GM23338 (cell line): ENCODE measurements at regions not wholly inside any gene's neighbourhood (a gene's known extent, or its start where the extent isn't known, plus 50 kb on each side); places are given as distances from the start of the nearest gene placed in this dataset.

Experiments
- CTCF ChIP-seq, 2 experiments: fragments of 200-600 bp in 1 of 2; sonication (generic) in 1 of 2; conservative IDR thresholded peaks; 2 replicates each; pipeline versions ENCODE4 v1.5.1 to v1.6.1; 2016 to 2017; ENCODE audit warnings: antibody characterized with exemption in 2 of 2, low read depth in 2 of 2, mild to moderate bottlenecking in 2 of 2, moderate library complexity in 1 of 2
- EZH2 ChIP-seq: fragments of 200-600 bp; sonication (generic); IDR thresholded peaks from one replicate; pipeline ENCODE4 v1.8.0; 2017; ENCODE audit warnings: antibody characterized with exemption, mild to moderate bottlenecking, low read depth; ENCODE audit not compliant: unreplicated experiment
- REST ChIP-seq: IDR thresholded peaks from one replicate; pipeline ENCODE4 v1.6.1; 2018; ENCODE audit warnings: antibody characterized with exemption; ENCODE audit not compliant: unreplicated experiment
- STAT1 ChIP-seq: IDR thresholded peaks from one replicate; pipeline ENCODE4 v1.6.1; 2016; ENCODE audit warnings: antibody characterized with exemption; ENCODE audit not compliant: unreplicated experiment

- no peak for TF ChIP-seq REST
- no peak for TF ChIP-seq CTCF (conservative IDR thresholded peaks at IDR 0.05; ENCODE audit: low read depth in 2 of 2)
- TF ChIP-seq EZH2, result no peak
- no peak for TF ChIP-seq STAT1
Measured at GRCh38 chr15:69804786-69805185, 292.9 kb downstream of the TLE3 start.
